Activated CD4-positive, alpha-beta memory T cell treated with anti-CD3 and anti-CD28 coated beads for 36 hours (primary cell): ENCODE measurements at regions not wholly inside any gene's neighbourhood (a gene's known extent, or its start where the extent isn't known, plus 50 kb on each side); places are given as distances from the start of the nearest gene placed in this dataset.

Experiments
- CTCF ChIA-PET: fragments of 350-600 bp; sonication (Branson Sonifier 250); formaldehyde crosslinking; loops from one replicate; lab custom pipeline; 2021; ENCODE audit warnings: antibody characterized with exemption, inconsistent platforms; lab: Charles Lee
- POLR2A ChIA-PET: fragments of 350-600 bp; sonication (Branson Sonifier 250); formaldehyde crosslinking; loops from one replicate; lab custom pipeline; 2021; ENCODE audit warnings: antibody characterized with exemption; lab: Charles Lee
- DNase-seq: peaks from one replicate; pipeline ENCODE4 v3.0.0-alpha.2; 2020
- H3K27ac Mint-ChIP-seq: one replicate; pipeline ENCODE4 v1.8.0; 2021; ENCODE audit warnings: mixed read lengths
- H3K27me3 Mint-ChIP-seq: one replicate; pipeline ENCODE4 v1.8.0; 2021; ENCODE audit warnings: mixed read lengths
- H3K36me3 Mint-ChIP-seq: one replicate; pipeline ENCODE4 v1.8.0; 2021; ENCODE audit warnings: mixed read lengths
- H3K4me1 Mint-ChIP-seq: one replicate; pipeline ENCODE4 v1.8.0; 2021; ENCODE audit warnings: low read depth, mixed read lengths
- H3K4me3 Mint-ChIP-seq: one replicate; pipeline ENCODE4 v1.8.0; 2021; ENCODE audit warnings: mild to moderate bottlenecking, mixed read lengths
- H3K9me3 Mint-ChIP-seq: one replicate; pipeline ENCODE4 v1.8.0; 2021; ENCODE audit warnings: mixed read lengths
- intact Hi-C: fragments of 100-400 bp; cut with micrococcal nuclease; formaldehyde crosslinking; loops from one replicate; pipeline ENCODE4 v1.15.1; 2023

DNA sequence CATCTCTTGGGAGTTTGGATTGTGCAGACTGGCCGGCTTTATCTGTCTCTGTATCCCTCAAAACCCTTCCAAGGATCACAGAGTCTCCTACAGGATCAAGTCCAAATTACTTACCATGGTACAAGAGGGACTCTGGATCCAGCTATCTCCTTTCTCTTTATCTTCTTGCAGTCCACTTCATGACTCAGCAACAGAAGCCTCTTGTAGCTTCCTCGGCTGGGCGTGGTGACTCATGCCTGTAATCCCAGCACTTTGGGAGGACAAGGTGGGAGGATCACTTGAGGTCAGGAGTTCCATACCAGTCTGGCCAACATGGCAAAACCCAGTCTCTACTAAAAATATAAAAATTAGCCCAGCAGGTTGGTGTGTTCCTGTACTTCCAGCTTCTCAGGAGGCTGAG is 189.7 kb downstream of the BCAT1 start:
- Mint-ChIP-seq H3K4me1 (peaks cover 13% of the 10 kb centered on the region), H3K36me3 (no peaks in the 10 kb centered on the region), H3K27me3 (peaks cover 6% of the 10 kb centered on the region), H3K27ac (no peak overlapping the region), H3K4me3 (no peak overlapping the region), H3K9me3 (no peaks in the 10 kb centered on the region)
- ChIA-PET POLR2A (no interaction called here), CTCF (no interaction called here)
- intact Hi-C loops = no loop called here
- no peak for DNase-seq

DNA sequence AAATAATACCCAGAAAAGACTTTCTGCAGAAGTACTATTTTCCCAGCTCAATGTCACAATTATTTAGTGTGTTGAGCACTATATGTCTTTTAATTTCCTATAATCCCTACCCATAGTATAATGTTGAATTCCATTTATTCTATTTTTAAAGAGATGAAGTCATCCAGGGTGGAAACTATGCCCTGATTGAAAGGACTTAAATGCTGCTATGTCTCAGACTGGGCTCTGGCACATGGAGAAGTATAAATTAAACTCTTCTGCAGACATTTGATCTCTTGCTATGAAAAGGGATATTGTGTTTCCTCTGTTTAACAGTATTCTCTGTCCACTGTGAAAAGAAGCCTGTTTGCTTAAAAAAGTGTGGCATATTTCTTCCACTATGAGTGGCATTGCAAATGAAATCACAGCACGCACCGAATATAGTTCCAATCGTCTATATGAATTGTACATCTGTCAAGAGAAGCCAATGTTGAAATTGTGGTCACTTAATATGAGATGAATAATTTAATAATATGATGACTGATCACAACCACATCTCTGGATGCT is 192.3 kb downstream of the BCAT1 start:
- Mint-ChIP-seq H3K9me3 (no peaks in the 10 kb centered on the region), H3K27ac (no peak overlapping the region), H3K4me3 (no peak overlapping the region), H3K36me3 (no peaks in the 10 kb centered on the region), H3K27me3 (peaks cover 7% of the 10 kb centered on the region), H3K4me1 (peaks cover 21% of the 10 kb centered on the region)
- ChIA-PET CTCF (interaction anchor here (1.4 kb wide), 1 partner anchor 11 kb away, joined by 5 read pairs; no protein-coding TSS in a partner anchor), POLR2A (interaction anchor here (1.8 kb wide), 1 partner anchor 8 kb away, joined by 7 read pairs; no protein-coding TSS in a partner anchor)
- intact Hi-C loops = no loop called here
- no peak for DNase-seq

DNA sequence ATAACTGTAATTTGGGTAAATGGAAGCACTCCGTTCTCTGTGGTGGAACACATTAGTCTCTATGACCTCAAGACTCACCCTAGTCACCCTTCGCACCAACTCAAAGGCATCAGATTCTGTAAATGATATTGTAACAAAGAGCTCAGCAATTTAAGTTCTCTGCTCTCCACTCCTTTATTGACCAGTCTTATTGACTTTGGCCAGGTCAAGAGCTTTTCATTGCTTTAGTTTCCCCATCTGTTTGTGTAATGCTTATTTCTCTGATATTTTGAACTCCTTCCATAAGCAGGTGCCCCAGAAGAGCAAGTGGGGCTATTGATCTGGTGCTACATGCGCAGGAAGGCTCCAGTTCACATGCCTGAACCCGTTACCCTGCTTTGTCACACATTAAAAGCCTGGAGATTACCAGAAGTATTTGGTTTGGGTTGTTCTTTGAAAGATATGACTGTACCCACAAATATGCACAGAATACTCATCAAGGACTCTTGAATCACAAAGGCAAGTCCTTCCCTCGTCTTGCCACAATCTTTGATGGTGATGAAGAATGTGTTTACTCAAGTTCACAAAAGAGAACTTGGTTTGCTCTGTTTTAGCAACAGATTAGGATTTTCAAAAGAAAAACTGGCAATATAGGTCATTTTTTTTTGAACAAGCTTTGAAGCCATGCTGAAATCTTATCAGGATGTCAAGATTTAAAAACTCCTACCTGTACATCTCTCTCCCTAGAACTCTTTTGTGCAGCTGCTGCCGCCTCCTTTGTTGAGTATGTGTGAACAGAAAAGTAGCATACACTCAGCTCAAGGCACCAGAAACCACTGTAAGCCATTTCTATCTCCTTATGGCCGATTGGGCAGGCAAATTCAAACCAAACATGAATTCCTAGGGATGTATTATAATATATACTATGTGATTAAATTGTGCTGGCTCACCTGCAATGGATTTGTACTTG is 193.9 kb downstream of the BCAT1 start:
- Mint-ChIP-seq H3K27ac (peak overlapping the region; percentile 73), H3K4me1 (peaks cover 30% of the 10 kb centered on the region), H3K27me3 (peaks cover 7% of the 10 kb centered on the region), H3K4me3 (no peak overlapping the region), H3K36me3 (no peaks in the 10 kb centered on the region), H3K9me3 (no peaks in the 10 kb centered on the region)
- intact Hi-C loops = loop anchor here (1.0 to 2.0 kb wide), 6 partner anchors 9 to 84 kb away; no protein-coding TSS in a partner anchor
- CTCF ChIA-PET = interaction anchor here (1.0 to 1.4 kb wide), 2 partner anchors 9 to 80 kb away, joined by 3 to 5 read pairs; no protein-coding TSS in a partner anchor
- POLR2A ChIA-PET = interaction anchor here (1.2 to 1.8 kb wide), 4 partner anchors 10 to 84 kb away, joined by 3 to 10 read pairs (median 6); no protein-coding TSS in a partner anchor
- peak; percentile 42 for DNase-seq

DNA sequence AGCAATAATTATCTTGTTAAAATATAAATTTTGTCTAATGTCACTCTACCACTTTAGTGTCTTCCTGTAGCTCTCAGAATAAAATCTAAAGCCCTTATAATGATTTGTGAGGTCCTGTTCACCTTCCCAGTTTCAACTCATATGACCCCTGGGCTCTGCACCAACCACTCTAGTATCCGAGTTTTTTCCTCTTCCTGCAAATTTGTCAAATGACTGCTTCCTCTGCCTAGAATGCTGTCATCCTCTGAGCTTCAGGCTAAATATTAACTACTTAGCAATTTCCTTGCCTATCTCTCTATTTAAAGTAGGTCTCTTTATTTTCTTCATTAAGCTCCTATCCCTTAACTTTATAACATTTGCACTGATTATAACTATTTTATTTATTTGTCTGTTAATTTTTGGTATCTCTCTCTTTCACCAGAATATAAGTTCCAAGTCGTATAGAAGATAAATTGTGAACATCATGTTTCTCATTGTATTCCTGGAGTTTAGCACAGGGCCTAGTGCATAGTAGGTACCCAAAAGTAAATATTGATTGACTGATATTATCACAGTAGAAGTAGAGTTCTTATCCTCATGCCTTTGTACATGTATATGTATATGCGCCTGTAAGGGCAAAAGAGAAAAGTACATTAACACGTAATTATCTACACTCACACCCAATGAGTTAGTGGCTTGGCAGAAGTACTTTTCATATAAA is 196.0 kb downstream of the BCAT1 start:
- POLR2A ChIA-PET = no interaction called here
- no peaks in the 10 kb centered on the region for H3K9me3 Mint-ChIP-seq
- intact Hi-C loops = no loop called here
- no peak overlapping the region for H3K4me3 Mint-ChIP-seq
- CTCF ChIA-PET = no interaction called here
- no peak overlapping the region for H3K27ac Mint-ChIP-seq
- DNase-seq = no peak
- H3K27me3 Mint-ChIP-seq = peaks cover 7% of the 10 kb centered on the region
- peaks cover 32% of the 10 kb centered on the region for H3K4me1 Mint-ChIP-seq
- H3K36me3 Mint-ChIP-seq = no peaks in the 10 kb centered on the region

DNA sequence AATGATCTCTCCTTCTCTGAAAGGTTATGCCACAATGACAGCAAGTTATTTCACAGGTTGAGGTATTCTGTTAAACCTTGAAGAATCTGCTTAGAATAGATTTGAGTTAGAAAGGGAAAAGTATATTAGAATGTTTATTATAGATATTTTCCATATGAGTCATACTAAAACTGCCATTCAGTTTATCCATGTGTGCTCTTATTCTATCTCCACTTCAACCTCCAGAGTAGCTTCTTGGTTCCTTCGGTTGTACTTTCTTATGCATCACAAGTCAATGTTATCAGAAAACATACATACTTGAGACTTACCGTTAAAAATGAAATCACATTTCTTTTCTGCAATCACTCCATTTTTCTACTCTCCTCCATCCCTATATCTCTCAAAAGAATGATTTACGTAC is 197.7 kb downstream of the BCAT1 start:
- peak overlapping the region; percentile 71 for H3K27ac Mint-ChIP-seq
- no peak overlapping the region for H3K4me3 Mint-ChIP-seq
- peaks cover 4% of the 10 kb centered on the region for H3K27me3 Mint-ChIP-seq

DNA sequence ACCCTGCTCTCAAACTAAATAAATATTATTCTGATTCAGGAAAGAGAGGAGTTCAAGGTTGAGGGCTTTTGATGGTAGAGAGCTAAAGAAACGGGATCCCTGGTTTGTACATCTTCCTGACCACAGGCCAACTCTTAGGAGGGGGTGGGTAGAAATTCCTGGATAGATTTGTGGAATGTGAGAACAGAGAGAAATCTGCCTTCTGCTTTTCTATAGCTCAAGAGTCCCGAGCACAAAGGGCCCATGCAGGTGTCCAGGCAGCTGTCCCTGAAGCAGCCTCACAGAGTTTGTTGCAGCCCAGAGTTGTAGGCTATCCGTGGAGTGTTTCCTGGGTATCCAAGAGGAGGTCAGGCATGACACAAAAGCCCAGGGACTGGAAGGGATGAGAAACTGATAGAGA is 198.6 kb downstream of the BCAT1 start:
- no peaks in the 10 kb centered on the region for H3K9me3 Mint-ChIP-seq
- peak overlapping the region; percentile 53 for H3K27ac Mint-ChIP-seq
- peaks cover 1% of the 10 kb centered on the region for H3K27me3 Mint-ChIP-seq
- intact Hi-C loops = loop anchor here (2.0 kb wide), 1 partner anchor 17 kb away; no protein-coding TSS in a partner anchor
- ChIA-PET CTCF (interaction anchor here (0.8 to 0.9 kb wide), 2 partner anchors 11 to 28 kb away, joined by 3 read pairs; no protein-coding TSS in a partner anchor), POLR2A (interaction anchor here (0.6 kb wide), 1 partner anchor 15 kb away, joined by 3 read pairs; no protein-coding TSS in a partner anchor)
- H3K4me3 Mint-ChIP-seq = peak overlapping the region; percentile 28
- no peaks in the 10 kb centered on the region for H3K36me3 Mint-ChIP-seq
- DNase-seq = no peak
- H3K4me1 Mint-ChIP-seq = peaks cover 25% of the 10 kb centered on the region

More for the DNA sequence above, 197.7 kb downstream of the BCAT1 start:
- ChIA-PET CTCF (interaction anchor here (0.9 kb wide), 1 partner anchor 27 kb away, joined by 3 read pairs; no protein-coding TSS in a partner anchor), POLR2A (interaction anchor here (0.5 to 1.0 kb wide), 2 partner anchors 11 to 19 kb away, joined by 3 read pairs; no protein-coding TSS in a partner anchor)
- Mint-ChIP-seq H3K36me3 (no peaks in the 10 kb centered on the region), H3K4me1 (peaks cover 31% of the 10 kb centered on the region), H3K9me3 (no peaks in the 10 kb centered on the region)
- intact Hi-C loops = loop anchor here (2.0 kb wide), 1 partner anchor 16 kb away; no protein-coding TSS in a partner anchor
- DNase-seq = no peak

DNA sequence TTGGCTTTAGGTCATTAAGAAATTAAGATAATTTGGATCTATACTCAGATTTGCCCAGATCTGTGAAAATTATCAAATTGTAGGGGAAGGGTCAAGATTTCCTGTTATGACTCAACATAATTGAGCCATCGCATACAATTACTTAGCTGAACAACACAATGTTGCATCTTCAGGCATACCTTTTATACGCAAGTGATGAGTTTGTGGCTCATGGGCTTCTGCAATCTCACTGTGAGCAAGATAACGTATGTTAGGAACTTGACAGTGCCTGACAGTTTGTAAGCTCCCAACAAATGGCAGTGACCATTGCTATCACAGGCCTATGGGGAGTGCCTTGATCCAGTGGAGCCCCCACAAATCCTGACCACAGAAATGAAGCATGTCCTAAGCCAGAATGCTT is 199.7 kb downstream of the BCAT1 start:
- Mint-ChIP-seq H3K27ac (no peak overlapping the region), H3K4me3 (no peak overlapping the region), H3K27me3 (peaks cover 1% of the 10 kb centered on the region), H3K36me3 (no peaks in the 10 kb centered on the region), H3K4me1 (peaks cover 19% of the 10 kb centered on the region), H3K9me3 (no peaks in the 10 kb centered on the region)
- no peak for DNase-seq
- intact Hi-C loops = no loop called here
- CTCF ChIA-PET = no interaction called here
- POLR2A ChIA-PET = no interaction called here

DNA sequence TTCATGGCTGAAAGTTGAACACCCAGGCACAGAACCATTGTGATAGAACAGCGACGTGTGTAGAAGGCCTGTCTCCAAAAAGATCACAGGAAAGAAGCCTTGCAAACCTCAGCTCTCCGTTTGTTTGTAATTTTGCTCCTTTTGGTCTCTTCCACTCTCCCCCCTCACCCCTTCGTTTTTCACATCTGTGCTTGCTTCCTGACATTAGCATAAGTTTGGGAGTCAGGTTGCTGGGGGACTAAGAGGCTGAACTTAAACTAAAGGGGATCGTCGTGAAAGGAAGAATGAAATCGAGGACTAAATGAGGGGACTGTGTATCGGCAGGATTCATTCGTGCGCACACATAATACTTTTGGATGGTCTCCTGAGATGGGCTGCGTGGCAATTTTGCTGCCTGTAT is 200.6 kb downstream of the BCAT1 start:
- no peaks in the 10 kb centered on the region for H3K27me3 Mint-ChIP-seq
- H3K9me3 Mint-ChIP-seq = no peaks in the 10 kb centered on the region
- no peak for DNase-seq
- peaks cover 19% of the 10 kb centered on the region for H3K4me1 Mint-ChIP-seq
- no peak overlapping the region for H3K4me3 Mint-ChIP-seq
- intact Hi-C loops = no loop called here
- H3K36me3 Mint-ChIP-seq = no peaks in the 10 kb centered on the region
- H3K27ac Mint-ChIP-seq = no peak overlapping the region
- CTCF ChIA-PET = no interaction called here
- POLR2A ChIA-PET = no interaction called here

DNA sequence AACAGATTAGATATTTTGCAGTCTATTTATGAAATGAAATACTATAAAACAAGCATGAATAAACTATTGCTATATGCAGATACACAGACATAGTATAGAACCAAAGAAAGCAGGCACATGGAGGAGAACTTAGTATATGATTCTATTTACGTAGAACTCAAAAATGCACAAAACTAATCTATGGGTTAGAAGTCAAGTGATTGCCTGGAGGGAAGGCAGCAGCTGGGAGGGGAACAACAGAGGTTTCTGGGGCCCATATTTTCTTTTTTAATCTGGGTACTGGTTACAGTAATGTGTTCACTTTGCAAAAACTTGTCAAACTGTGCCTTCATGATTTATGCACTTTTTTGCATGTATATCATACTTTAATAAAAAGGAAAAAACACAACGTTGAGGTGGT is 202.0 kb downstream of the BCAT1 start:
- no peak for DNase-seq
- peaks cover 2% of the 10 kb centered on the region for H3K27me3 Mint-ChIP-seq
- H3K9me3 Mint-ChIP-seq = no peaks in the 10 kb centered on the region
- ChIA-PET CTCF (interaction anchor here (1.6 kb wide), 1 partner anchor 9 kb away, joined by 5 read pairs; no protein-coding TSS in a partner anchor), POLR2A (no interaction called here)
- intact Hi-C loops = no loop called here
- no peaks in the 10 kb centered on the region for H3K36me3 Mint-ChIP-seq
- H3K4me3 Mint-ChIP-seq = no peak overlapping the region
- peaks cover 24% of the 10 kb centered on the region for H3K4me1 Mint-ChIP-seq
- no peak overlapping the region for H3K27ac Mint-ChIP-seq

DNA sequence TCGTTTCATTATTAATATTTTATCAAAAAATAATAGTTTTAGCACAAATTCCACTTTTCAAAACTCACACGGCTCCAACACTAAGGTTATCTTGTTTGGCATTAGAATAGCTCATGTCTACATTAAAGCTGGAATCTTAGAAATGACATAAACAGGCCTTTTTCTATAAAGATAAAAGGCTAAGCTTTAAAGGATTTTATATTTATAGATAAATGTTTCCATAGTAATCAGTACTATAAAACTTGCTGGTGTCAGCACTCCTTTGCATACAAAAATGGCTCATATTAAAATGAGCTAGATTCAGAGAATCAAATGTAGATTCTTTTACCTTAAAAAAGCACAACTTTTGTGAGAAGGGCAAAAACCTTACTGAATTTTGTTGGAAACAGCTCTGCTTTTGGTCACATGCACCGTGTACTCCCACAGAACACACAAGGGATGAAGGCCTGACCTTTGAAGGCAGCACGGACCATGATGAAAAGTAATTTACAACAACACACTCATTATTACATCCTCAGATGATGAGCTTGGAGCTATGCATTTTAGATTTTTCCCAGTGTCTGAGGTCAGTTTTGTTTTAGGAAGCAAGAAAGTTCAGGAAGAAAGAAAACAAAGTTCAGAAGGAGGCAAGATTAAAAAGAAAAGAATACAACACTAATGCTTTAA is 202.8 kb downstream of the BCAT1 start:
- POLR2A ChIA-PET = no interaction called here
- Mint-ChIP-seq H3K4me3 (no peak overlapping the region), H3K9me3 (no peaks in the 10 kb centered on the region), H3K27me3 (peaks cover 2% of the 10 kb centered on the region), H3K27ac (no peak overlapping the region), H3K36me3 (no peaks in the 10 kb centered on the region), H3K4me1 (peaks cover 23% of the 10 kb centered on the region)
- CTCF ChIA-PET = interaction anchor here (1.6 kb wide), 1 partner anchor 9 kb away, joined by 5 read pairs; no protein-coding TSS in a partner anchor
- intact Hi-C loops = no loop called here
- DNase-seq = no peak
